Body of pancreas (tissue), 4 donors: ENCODE measurements at regions not wholly inside any gene's neighbourhood (a gene's known extent, or its start where the extent isn't known, plus 50 kb on each side); places are given as distances from the start of the nearest gene placed in this dataset.

Experiments used
- CTCF ChIP-seq, 7 experiments: fragments of 450-650 bp in 4 of 7; fragments of 200-600 bp in 3 of 7; sonication (generic) in 3 of 7; IDR thresholded peaks; one replicate each; pipeline ENCODE4 v1.5.1; 2016 to 2019; ENCODE audit warnings: antibody characterized with exemption in 7 of 7
- POLR2A ChIP-seq, 3 donors: fragments of 450-650 bp; IDR thresholded peaks; one replicate each; pipeline ENCODE4 v1.6.1; 2016; ENCODE audit warnings: antibody characterized with exemption in 3 of 3, mild to moderate bottlenecking in 2 of 3

DNA sequence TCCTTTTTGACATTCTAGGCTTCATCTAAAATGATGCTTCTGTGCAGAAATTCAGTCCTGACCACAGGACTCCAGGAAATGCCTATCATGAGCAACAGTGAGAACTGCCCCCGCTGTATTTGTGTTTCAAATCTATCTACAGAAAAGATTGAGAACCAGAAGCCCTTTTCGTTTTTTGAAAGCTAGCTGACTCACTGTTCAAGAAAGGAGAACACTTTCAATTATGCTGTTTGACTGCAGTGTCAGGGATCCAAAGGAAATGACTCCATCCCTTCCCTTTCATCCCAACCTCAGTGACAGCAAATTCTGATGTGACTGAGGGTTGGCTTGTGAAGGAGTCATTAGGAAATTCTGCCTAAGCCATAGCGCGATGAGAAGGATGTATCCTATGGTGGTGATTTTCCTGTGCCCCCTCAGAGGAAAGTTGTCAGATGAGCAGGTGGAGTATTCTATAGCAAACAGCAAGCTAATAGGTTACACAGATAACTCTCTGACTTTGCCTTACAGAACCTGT, 622.3 kb downstream of the TMEM114 start:
- TF ChIP-seq CTCF (IDR thresholded peaks at IDR 0.05) (no peak), POLR2A (IDR thresholded peaks at IDR 0.05) (no peak)
